Osteocyte (in vitro differentiated cells): ENCODE measurements at regions not wholly inside any gene's neighbourhood (a gene's known extent, or its start where the extent isn't known, plus 50 kb on each side); places are given as distances from the start of the nearest gene placed in this dataset.
A peak's percentile ranks its signal among the peaks of the same experiment; 100 is the strongest.

ENCODE experiments used
- DNase-seq: peaks from one replicate; pipeline ENCODE4 v3.0.0; 2021; ENCODE audit warnings: mixed read lengths; ENCODE audit not compliant: unreplicated experiment; ENCODE audit errors: extremely low spot score
- H3K27ac Mint-ChIP-seq: one replicate; pipeline ENCODE4 v1.8.0; 2021; ENCODE audit warnings: mild to moderate bottlenecking, mixed read lengths; ENCODE audit not compliant: unreplicated experiment
- H3K27me3 Mint-ChIP-seq: one replicate; pipeline ENCODE4 v1.8.0; 2021; ENCODE audit warnings: mixed read lengths; ENCODE audit not compliant: unreplicated experiment
- H3K36me3 Mint-ChIP-seq: one replicate; pipeline ENCODE4 v1.8.0; 2021; ENCODE audit warnings: mixed read lengths; ENCODE audit not compliant: unreplicated experiment
- H3K4me1 Mint-ChIP-seq: one replicate; pipeline ENCODE4 v1.8.0; 2021; ENCODE audit warnings: mixed read lengths; ENCODE audit not compliant: unreplicated experiment
- H3K4me3 Mint-ChIP-seq: one replicate; pipeline ENCODE4 v1.8.0; 2021; ENCODE audit warnings: mild to moderate bottlenecking, moderate library complexity, mixed read lengths; ENCODE audit not compliant: unreplicated experiment
- H3K9me3 Mint-ChIP-seq: one replicate; pipeline ENCODE4 v1.8.0; 2021; ENCODE audit warnings: mixed read lengths; ENCODE audit not compliant: unreplicated experiment
- CTCF ChIP-seq: fragments of 200-600 bp; sonication (generic); IDR thresholded peaks from 2 replicates; pipeline ENCODE4 v1.5.0; 2021; ENCODE audit warnings: antibody characterized with exemption, mild to moderate bottlenecking, moderate library complexity

DNA sequence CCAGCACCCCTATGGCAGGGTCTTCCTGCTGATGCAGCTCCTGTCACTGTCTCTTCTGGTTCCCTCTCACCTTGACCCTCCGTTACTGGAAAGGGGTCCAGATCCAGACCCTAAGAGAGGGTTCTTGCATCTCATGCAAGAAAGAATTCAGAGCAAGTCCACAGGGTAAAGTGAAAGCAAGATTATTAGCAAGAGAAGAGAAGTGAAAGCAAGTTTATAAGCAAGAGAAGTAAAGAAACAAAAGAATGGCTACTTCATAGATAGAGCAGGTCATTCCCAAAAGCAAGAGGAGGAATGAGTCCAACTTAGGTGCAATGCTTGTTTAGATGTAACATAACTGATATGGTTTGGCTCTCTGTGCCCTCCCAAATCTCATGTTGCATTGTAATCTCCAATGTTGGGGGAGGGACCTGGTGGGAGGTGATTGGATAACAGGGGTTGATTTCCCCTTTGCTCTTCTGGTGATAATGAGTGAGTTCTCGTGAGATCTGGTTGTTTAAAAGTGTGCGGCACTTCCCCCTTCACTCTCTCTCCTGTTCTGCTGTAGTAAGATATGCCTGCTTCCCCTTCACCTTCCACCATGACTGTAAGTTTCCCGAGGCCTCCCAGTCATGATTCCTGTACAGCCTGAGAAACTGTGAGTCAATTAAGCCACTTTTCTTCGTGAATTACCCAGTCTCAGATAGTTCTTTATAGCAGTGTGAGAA is 183.3 kb downstream of the MED10 start:
- no peaks in the 10 kb centered on the region for H3K36me3 Mint-ChIP-seq
- H3K27me3 Mint-ChIP-seq = no peaks in the 10 kb centered on the region
- H3K27ac Mint-ChIP-seq = no peak overlapping the region
- no peak overlapping the region for H3K4me3 Mint-ChIP-seq
- peaks cover 4% of the 10 kb centered on the region for H3K9me3 Mint-ChIP-seq
- DNase-seq = no peak
- TF ChIP-seq CTCF = no peak
- no peaks in the 10 kb centered on the region for H3K4me1 Mint-ChIP-seq

- Mint-ChIP-seq H3K4me1 (no peaks in the 10 kb centered on the region), H3K36me3 (no peaks in the 10 kb centered on the region), H3K4me3 (no peak overlapping the region), H3K27me3 (no peaks in the 10 kb centered on the region), H3K9me3 (peaks cover 4% of the 10 kb centered on the region), H3K27ac (no peak overlapping the region)
- TF ChIP-seq CTCF = no peak
- peak; percentile 81 for DNase-seq
Observed at GRCh38 chr5:6194261-6194875, 184.0 kb downstream of the MED10 start.

GRCh38 chr5:6193310-6193709 is 185.0 kb downstream of the MED10 start:
- Mint-ChIP-seq H3K27me3 (no peaks in the 10 kb centered on the region), H3K4me1 (no peaks in the 10 kb centered on the region), H3K9me3 (peaks cover 4% of the 10 kb centered on the region), H3K27ac (no peak overlapping the region), H3K36me3 (no peaks in the 10 kb centered on the region), H3K4me3 (no peak overlapping the region)
- TF ChIP-seq CTCF = no peak
- DNase-seq = peak; percentile 60

DNA sequence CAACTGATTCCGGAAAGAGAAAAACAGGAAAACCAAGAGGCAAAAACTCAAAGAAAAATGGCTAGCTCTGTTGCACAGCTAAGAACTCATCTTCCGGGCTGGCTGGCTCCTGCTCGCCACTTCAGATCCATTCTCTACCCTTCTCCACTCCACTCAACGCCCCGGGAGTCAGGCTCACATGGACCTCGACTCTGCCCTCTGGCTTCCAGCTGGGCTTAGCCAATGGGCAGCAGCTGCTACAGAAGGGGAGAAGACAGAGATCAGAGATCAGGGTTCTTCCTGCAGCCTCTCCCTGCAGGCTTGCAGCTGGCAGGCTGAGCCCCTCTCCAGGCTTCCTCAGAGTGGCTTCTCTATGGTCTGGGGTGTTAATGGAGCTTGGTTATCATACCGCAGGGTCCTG is 187.5 kb downstream of the MED10 start:
- no peak overlapping the region for H3K4me3 Mint-ChIP-seq
- H3K4me1 Mint-ChIP-seq = no peaks in the 10 kb centered on the region
- H3K36me3 Mint-ChIP-seq = no peaks in the 10 kb centered on the region
- peak; percentile 44 for DNase-seq
- no peak for TF ChIP-seq CTCF
- peaks cover 6% of the 10 kb centered on the region for H3K9me3 Mint-ChIP-seq
- no peak overlapping the region for H3K27ac Mint-ChIP-seq
- no peaks in the 10 kb centered on the region for H3K27me3 Mint-ChIP-seq

GRCh38 chr5:6188976-6189375 is 189.4 kb downstream of the MED10 start:
- Mint-ChIP-seq H3K9me3 (peaks cover 11% of the 10 kb centered on the region), H3K27ac (no peak overlapping the region), H3K36me3 (no peaks in the 10 kb centered on the region), H3K4me1 (no peaks in the 10 kb centered on the region), H3K4me3 (no peak overlapping the region), H3K27me3 (no peaks in the 10 kb centered on the region)
- DNase-seq = peak; percentile 53
- no peak for TF ChIP-seq CTCF
